ENCODE measurements at regions not wholly inside any gene's neighbourhood (a gene's known extent, or its start where the extent isn't known, plus 50 kb on each side); places are given as distances from the start of the nearest gene placed in this dataset.
A peak's percentile ranks its signal among the peaks of the same experiment; 100 is the strongest.

GRCh38 chr21:14785679-14786078 is 239.6 kb upstream of the SAMSN1 start:
- H3K9ac ChIP-seq: no peak overlapping the region
- H3K27ac ChIP-seq: no peak overlapping the region
- H3K27me3 ChIP-seq (ENCODE audit: insufficient read depth, low read depth): no peaks in the 10 kb centered on the region
- H4K20me1 ChIP-seq (ENCODE audit: insufficient read depth): no peaks in the 10 kb centered on the region
- no peak for TF ChIP-seq CTCF (conservative IDR thresholded peaks at IDR 0.05; ENCODE audit: low read depth, low read length)
- H3K4me2 ChIP-seq: no peak overlapping the region
- H3K4me3 ChIP-seq (IDR thresholded peaks at IDR 0.05; ENCODE audit: insufficient read depth, low read depth, low read length): no peak overlapping the region
- no peaks in the 10 kb centered on the region for H3K4me1 ChIP-seq (ENCODE audit: low read depth, poor library complexity, severe bottlenecking)
- no peaks in the 10 kb centered on the region for H3K36me3 ChIP-seq (ENCODE audit: insufficient read depth)
- H3K79me2 ChIP-seq (ENCODE audit: insufficient read depth, low read depth): no peaks in the 10 kb centered on the region
- no peak overlapping the region for H2AFZ ChIP-seq (ENCODE audit: low read depth)

- H4K20me1 ChIP-seq (ENCODE audit: insufficient read depth): no peaks in the 10 kb centered on the region
- no peak overlapping the region for H3K4me2 ChIP-seq
- no peak overlapping the region for H3K9ac ChIP-seq
- H3K4me3 ChIP-seq (IDR thresholded peaks at IDR 0.05; ENCODE audit: insufficient read depth, low read depth, low read length): no peak overlapping the region
- peak; percentile 91 for TF ChIP-seq CTCF (conservative IDR thresholded peaks at IDR 0.05; ENCODE audit: low read depth, low read length)
- no peaks in the 10 kb centered on the region for H3K79me2 ChIP-seq (ENCODE audit: insufficient read depth, low read depth)
- H3K27ac ChIP-seq: no peak overlapping the region
- H2AFZ ChIP-seq (ENCODE audit: low read depth): no peak overlapping the region
- no peaks in the 10 kb centered on the region for H3K27me3 ChIP-seq (ENCODE audit: insufficient read depth, low read depth)
- H3K36me3 ChIP-seq (ENCODE audit: insufficient read depth): no peaks in the 10 kb centered on the region
- no peaks in the 10 kb centered on the region for H3K4me1 ChIP-seq (ENCODE audit: low read depth, poor library complexity, severe bottlenecking)
These were observed 227.7 kb upstream of the SAMSN1 start for GRCh38 chr21:14773777-14774345.

GRCh38 chr21:14771593-14771992 is 225.5 kb upstream of the SAMSN1 start:
- Histone ChIP-seq H3K36me3 (ENCODE audit: insufficient read depth) (no peaks in the 10 kb centered on the region), H3K9ac (no peak overlapping the region), H3K79me2 (ENCODE audit: insufficient read depth, low read depth) (no peaks in the 10 kb centered on the region), H3K4me3 (IDR thresholded peaks at IDR 0.05; ENCODE audit: insufficient read depth, low read depth, low read length) (no peak overlapping the region), H3K4me1 (ENCODE audit: low read depth, poor library complexity, severe bottlenecking) (no peaks in the 10 kb centered on the region), H3K27ac (no peak overlapping the region), H3K27me3 (ENCODE audit: insufficient read depth, low read depth) (no peaks in the 10 kb centered on the region), H4K20me1 (ENCODE audit: insufficient read depth) (no peaks in the 10 kb centered on the region), H3K4me2 (no peak overlapping the region), H2AFZ (ENCODE audit: low read depth) (no peak overlapping the region)
- no peak for TF ChIP-seq CTCF (conservative IDR thresholded peaks at IDR 0.05; ENCODE audit: low read depth, low read length)

- Histone ChIP-seq H2AFZ (ENCODE audit: low read depth) (no peak overlapping the region), H3K4me3 (IDR thresholded peaks at IDR 0.05; ENCODE audit: insufficient read depth, low read depth, low read length) (no peak overlapping the region), H4K20me1 (ENCODE audit: insufficient read depth) (no peaks in the 10 kb centered on the region), H3K36me3 (ENCODE audit: insufficient read depth) (no peaks in the 10 kb centered on the region), H3K9ac (no peak overlapping the region), H3K4me1 (ENCODE audit: low read depth, poor library complexity, severe bottlenecking) (peaks cover 23% of the 10 kb centered on the region), H3K79me2 (ENCODE audit: insufficient read depth, low read depth) (no peaks in the 10 kb centered on the region), H3K4me2 (no peak overlapping the region), H3K27me3 (ENCODE audit: insufficient read depth, low read depth) (no peaks in the 10 kb centered on the region), H3K27ac (no peak overlapping the region)
- TF ChIP-seq CTCF (conservative IDR thresholded peaks at IDR 0.05; ENCODE audit: low read depth, low read length): no peak
These were observed 221.9 kb upstream of the SAMSN1 start for GRCh38 chr21:14768042-14768441.
